BLaER1 treated with 17β-estradiol and CSF1 and Interleukin-3, amounts not matched to agents 10 nM and 100 nM (cell line): ENCODE measurements at regions not wholly inside any gene's neighbourhood (a gene's known extent, or its start where the extent isn't known, plus 50 kb on each side); places are given as distances from the start of the nearest gene placed in this dataset.

Source experiments
- H3K27ac ChIP-seq, 11 experiments: shearing (Covaris generic); formaldehyde crosslinking; 2 replicates each; pipeline ENCODE4 v1.8.1; 2022
- H3K27me3 ChIP-seq, 11 experiments: shearing (Covaris generic); formaldehyde crosslinking; 2 replicates each; pipeline ENCODE4 v1.8.1; 2022
- H3K36me3 ChIP-seq, 11 experiments: shearing (Covaris generic); formaldehyde crosslinking; 2 replicates each; pipeline ENCODE4 v1.8.1; 2022
- H3K4me1 ChIP-seq, 10 experiments: shearing (Covaris generic); formaldehyde crosslinking; 2 replicates each; pipeline ENCODE4 v1.8.1; 2022
- H3K4me2 ChIP-seq, 11 experiments: shearing (Covaris generic); formaldehyde crosslinking; 2 replicates each; pipeline ENCODE4 v1.8.1; 2022
- H3K4me3 ChIP-seq, 10 experiments: shearing (Covaris generic); formaldehyde crosslinking; 2 replicates each; pipeline ENCODE4 v1.8.1; 2022
- H3K9ac ChIP-seq, 11 experiments: shearing (Covaris generic); formaldehyde crosslinking; 2 replicates each; pipeline ENCODE4 v1.8.1; 2022
- H3K9me3 ChIP-seq, 11 experiments: shearing (Covaris generic); formaldehyde crosslinking; replicated peaks in 1 of 11; 2 replicates each; pipeline ENCODE4 v1.8.1; 2022
- H4K20me1 ChIP-seq, 11 experiments: shearing (Covaris generic); formaldehyde crosslinking; 2 replicates each; pipeline ENCODE4 v1.8.1; 2022
- Cebpa-rat ChIP-seq, 11 experiments: shearing (Covaris generic); IDR thresholded peaks; 2 replicates each; pipeline ENCODE4 v1.8.1; 2022

DNA sequence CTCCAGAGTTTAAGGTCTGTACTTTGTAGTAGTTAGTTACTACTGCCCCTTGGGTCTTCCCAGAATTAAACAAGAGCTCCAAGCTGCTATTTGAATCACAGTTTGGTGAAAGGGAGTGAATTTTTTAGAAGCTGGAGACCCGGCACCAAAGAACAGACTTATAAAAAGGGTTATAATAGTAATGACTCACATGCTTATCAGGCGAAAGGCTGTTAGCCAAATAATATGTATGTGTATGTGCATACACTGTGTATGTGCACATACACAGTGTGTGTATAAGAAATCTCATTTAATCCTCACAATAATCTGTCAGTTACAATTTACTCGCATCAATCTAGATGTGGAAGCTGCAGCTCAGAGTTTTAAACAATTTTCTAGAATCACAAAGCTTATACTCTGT is 59.5 kb upstream of the ITGA1 start:
- no peak overlapping the region for H3K4me2 ChIP-seq
- H3K27ac ChIP-seq: no peak overlapping the region
- H3K9ac ChIP-seq: no peak overlapping the region

DNA sequence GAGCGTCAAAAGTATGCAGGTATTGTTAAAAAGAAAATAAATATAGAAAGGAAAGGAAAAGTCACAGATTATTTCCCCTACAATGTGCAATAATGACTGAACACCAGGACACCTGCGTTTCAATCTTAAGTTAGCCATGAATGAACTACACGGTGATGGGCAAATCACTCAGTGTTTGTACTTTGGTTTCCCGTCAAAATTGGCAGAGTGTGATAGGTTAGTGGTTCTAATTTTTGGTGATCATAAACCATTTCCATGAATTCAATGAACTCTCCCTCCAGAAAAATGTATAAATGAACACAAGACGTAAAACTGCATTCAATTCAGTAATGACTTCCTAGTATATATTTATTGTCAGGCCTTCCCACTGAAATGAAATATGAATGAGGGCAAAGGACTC is 59.0 kb upstream of the ITGA1 start:
- no peak overlapping the region for H3K4me2 ChIP-seq

More for the DNA sequence above, 59.5 kb upstream of the ITGA1 start:
- H4K20me1 ChIP-seq: no peaks in the 10 kb centered on the region
- no peak for TF ChIP-seq Cebpa-rat (IDR thresholded peaks at IDR 0.05)
- H3K4me3 ChIP-seq: no peak overlapping the region
- no peaks in the 10 kb centered on the region for H3K36me3 ChIP-seq
- H3K9me3 ChIP-seq: peaks cover 0 to 14% (median 6%) of the 10 kb centered on the region in 11 experiments; a peak in 10 of 22 replicates
- no peaks in the 10 kb centered on the region for H3K27me3 ChIP-seq
- peaks cover 0 to 26% (median 19%) of the 10 kb centered on the region in 10 experiments; a peak in 18 of 20 replicates for H3K4me1 ChIP-seq

GRCh38 chr5:52731274-52732027 is 56.3 kb upstream of the ITGA1 start:
- Histone ChIP-seq H3K9me3 (peaks cover 0 to 14% (median 6%) of the 10 kb centered on the region in 11 experiments; a peak in 9 of 22 replicates), H3K36me3 (no peaks in the 10 kb centered on the region), H3K27ac (no peak overlapping the region), H3K4me1 (peaks cover 0 to 2% (median 0%) of the 10 kb centered on the region in 10 experiments; a peak in 3 of 20 replicates), H3K4me2 (no peak overlapping the region), H4K20me1 (no peaks in the 10 kb centered on the region), H3K4me3 (no peak overlapping the region), H3K27me3 (no peaks in the 10 kb centered on the region), H3K9ac (no peak overlapping the region)
- TF ChIP-seq Cebpa-rat (IDR thresholded peaks at IDR 0.05): no peak

More for the DNA sequence above, 59.0 kb upstream of the ITGA1 start:
- Histone ChIP-seq H3K9me3 (peaks cover 0 to 14% (median 6%) of the 10 kb centered on the region in 11 experiments; a peak in 10 of 22 replicates), H3K4me1 (peaks cover 0 to 26% (median 19%) of the 10 kb centered on the region in 10 experiments; a peak in 18 of 20 replicates), H3K27ac (no peak overlapping the region), H3K9ac (no peak overlapping the region), H4K20me1 (no peaks in the 10 kb centered on the region), H3K36me3 (no peaks in the 10 kb centered on the region), H3K4me3 (no peak overlapping the region), H3K27me3 (no peaks in the 10 kb centered on the region)
- TF ChIP-seq Cebpa-rat (IDR thresholded peaks at IDR 0.05): no peak

DNA sequence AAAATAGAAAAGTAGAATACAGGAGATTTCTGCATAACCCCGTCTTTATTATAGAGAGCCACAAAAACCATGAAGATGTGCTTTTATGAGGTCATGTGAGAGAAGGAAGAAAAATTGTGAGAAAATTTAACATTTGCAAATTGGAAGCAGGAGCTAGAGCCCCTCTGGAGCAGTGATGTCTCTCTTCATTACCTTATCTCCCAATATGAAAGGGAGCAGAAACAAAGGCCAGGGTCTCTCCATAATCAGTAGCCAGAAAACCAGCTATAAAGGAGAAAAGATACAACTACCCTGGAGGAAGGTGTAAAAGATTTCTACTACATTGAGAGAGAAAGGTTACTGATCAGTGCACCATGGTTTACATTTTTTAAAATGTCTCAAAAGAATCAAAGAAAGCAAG is 53.2 kb upstream of the ITGA1 start:
- Histone ChIP-seq H3K4me2 (no peak overlapping the region), H3K27me3 (no peaks in the 10 kb centered on the region), H4K20me1 (no peaks in the 10 kb centered on the region), H3K27ac (no peak overlapping the region), H3K9me3 (peaks cover 0 to 14% (median 7%) of the 10 kb centered on the region in 11 experiments; a peak in 9 of 22 replicates), H3K9ac (no peak overlapping the region), H3K4me3 (no peak overlapping the region), H3K4me1 (peaks cover 0 to 12% (median 0%) of the 10 kb centered on the region in 10 experiments; a peak in 2 of 20 replicates), H3K36me3 (no peaks in the 10 kb centered on the region)
- TF ChIP-seq Cebpa-rat (IDR thresholded peaks at IDR 0.05): no peak

DNA sequence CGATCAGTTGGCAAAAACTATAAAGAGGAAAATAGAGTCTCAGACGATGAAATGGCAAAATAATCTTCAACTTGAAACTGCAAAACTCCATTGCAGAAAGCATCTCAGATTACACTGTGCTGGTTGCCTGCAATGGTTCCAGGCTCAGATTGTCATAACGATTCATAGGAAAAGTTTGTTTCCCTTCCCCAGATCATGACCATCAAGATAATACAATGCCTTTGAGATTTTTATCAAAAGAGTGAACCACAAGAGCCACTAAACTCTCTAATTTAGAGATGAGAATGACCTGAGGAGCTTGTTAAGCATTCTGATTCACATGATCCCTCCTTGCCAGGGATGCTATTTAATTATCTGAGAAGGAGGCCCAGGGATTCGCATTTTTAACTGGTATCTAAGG is 52.6 kb upstream of the ITGA1 start:
- H3K4me2 ChIP-seq: no peak overlapping the region
- H3K4me3 ChIP-seq: no peak overlapping the region
- no peaks in the 10 kb centered on the region for H3K36me3 ChIP-seq
- peaks cover 3 to 16% (median 4%) of the 10 kb centered on the region in 10 experiments; a peak in 11 of 20 replicates for H3K4me1 ChIP-seq
- TF ChIP-seq Cebpa-rat (IDR thresholded peaks at IDR 0.05): no peak
- no peaks in the 10 kb centered on the region for H4K20me1 ChIP-seq
- peaks cover 0 to 14% (median 7%) of the 10 kb centered on the region in 11 experiments; a peak in 9 of 22 replicates for H3K9me3 ChIP-seq
- no peak overlapping the region for H3K9ac ChIP-seq
- no peaks in the 10 kb centered on the region for H3K27me3 ChIP-seq
- H3K27ac ChIP-seq: no peak overlapping the region
